ENCODE measurements at regions not wholly inside any gene's neighbourhood (a gene's known extent, or its start where the extent isn't known, plus 50 kb on each side); places are given as distances from the start of the nearest gene placed in this dataset.

GRCh38 chrX:124555036-124555595 lies 208.8 kb downstream of the SH2D1A start:
- H2AFZ ChIP-seq (ENCODE audit: low read length): no peak overlapping the region
- H3K4me1 ChIP-seq (ENCODE audit: control insufficient read depth, extremely low read depth, insufficient read depth, low read length): no peaks in the 10 kb centered on the region
- no peaks in the 10 kb centered on the region for H3K36me3 ChIP-seq (ENCODE audit: control insufficient read depth, insufficient read depth, low read length)
- H3K4me2 ChIP-seq (ENCODE audit: extremely low read depth, insufficient read depth, low read length): no peak overlapping the region
- H3K4me3 ChIP-seq (replicated peaks in 1 of 4; ENCODE audit: control extremely low read depth in 1 of 4, insufficient read depth in 1 of 4, low read depth in 3 of 4, low read length in 4 of 4): no peak overlapping the region
- H3K9me3 ChIP-seq (ENCODE audit: control insufficient read depth, insufficient read depth, low read depth, low read length): no peaks in the 10 kb centered on the region
- no peak overlapping the region for H3K27ac ChIP-seq (ENCODE audit: insufficient read depth, low read length)
- H3K27me3 ChIP-seq (ENCODE audit: control insufficient read depth, insufficient read depth, low read length): no peaks in the 10 kb centered on the region
- H3K79me2 ChIP-seq (ENCODE audit: control insufficient read depth, insufficient read depth, low read length): no peaks in the 10 kb centered on the region
- DNase-seq (ENCODE audit: low read depth in 2 of 2): peak; percentile 0 to 32
- TF ChIP-seq CTCF (conservative IDR thresholded peaks at IDR 0.05 in 1 of 2, IDR thresholded peaks at IDR 0.05 in 1 of 2; ENCODE audit: low read depth in 1 of 2, low read length in 2 of 2): no peak
- TF ChIP-seq EZH2 (IDR thresholded peaks at IDR 0.05; ENCODE audit: low read length, missing control alignments): no peak
- no peak overlapping the region for H3K9ac ChIP-seq (ENCODE audit: insufficient read depth, low read length)
- no peaks in the 10 kb centered on the region for H4K20me1 ChIP-seq (ENCODE audit: control insufficient read depth, extremely low read depth, insufficient read depth, low read length)

- Histone ChIP-seq H3K79me2 (ENCODE audit: control insufficient read depth, insufficient read depth, low read length) (no peaks in the 10 kb centered on the region), H3K9ac (ENCODE audit: insufficient read depth, low read length) (no peak overlapping the region), H3K4me3 (replicated peaks in 1 of 4; ENCODE audit: control extremely low read depth in 1 of 4, insufficient read depth in 1 of 4, low read depth in 3 of 4, low read length in 4 of 4) (no peak overlapping the region), H3K9me3 (ENCODE audit: control insufficient read depth, insufficient read depth, low read depth, low read length) (no peaks in the 10 kb centered on the region), H2AFZ (ENCODE audit: low read length) (no peak overlapping the region), H3K27me3 (ENCODE audit: control insufficient read depth, insufficient read depth, low read length) (no peaks in the 10 kb centered on the region), H3K27ac (ENCODE audit: insufficient read depth, low read length) (no peak overlapping the region), H3K4me2 (ENCODE audit: extremely low read depth, insufficient read depth, low read length) (no peak overlapping the region), H4K20me1 (ENCODE audit: control insufficient read depth, extremely low read depth, insufficient read depth, low read length) (no peaks in the 10 kb centered on the region), H3K4me1 (ENCODE audit: control insufficient read depth, extremely low read depth, insufficient read depth, low read length) (no peaks in the 10 kb centered on the region), H3K36me3 (ENCODE audit: control insufficient read depth, insufficient read depth, low read length) (no peaks in the 10 kb centered on the region)
- DNase-seq (ENCODE audit: low read depth in 2 of 2): no peak
- TF ChIP-seq CTCF (conservative IDR thresholded peaks at IDR 0.05 in 1 of 2, IDR thresholded peaks at IDR 0.05 in 1 of 2; ENCODE audit: low read depth in 1 of 2, low read length in 2 of 2): no peak
These were observed 211.6 kb downstream of the SH2D1A start for GRCh38 chrX:124557976-124558375.

- Histone ChIP-seq H3K4me2 (ENCODE audit: extremely low read depth, insufficient read depth, low read length) (no peak overlapping the region), H3K36me3 (ENCODE audit: control insufficient read depth, insufficient read depth, low read length) (no peaks in the 10 kb centered on the region), H3K27ac (ENCODE audit: insufficient read depth, low read length) (no peak overlapping the region), H3K4me1 (ENCODE audit: control insufficient read depth, extremely low read depth, insufficient read depth, low read length) (no peaks in the 10 kb centered on the region), H3K4me3 (replicated peaks in 1 of 4; ENCODE audit: control extremely low read depth in 1 of 4, insufficient read depth in 1 of 4, low read depth in 3 of 4, low read length in 4 of 4) (no peak overlapping the region), H3K79me2 (ENCODE audit: control insufficient read depth, insufficient read depth, low read length) (no peaks in the 10 kb centered on the region), H3K9me3 (ENCODE audit: control insufficient read depth, insufficient read depth, low read depth, low read length) (no peaks in the 10 kb centered on the region), H4K20me1 (ENCODE audit: control insufficient read depth, extremely low read depth, insufficient read depth, low read length) (no peaks in the 10 kb centered on the region), H3K9ac (ENCODE audit: insufficient read depth, low read length) (no peak overlapping the region), H2AFZ (ENCODE audit: low read length) (no peak overlapping the region), H3K27me3 (ENCODE audit: control insufficient read depth, insufficient read depth, low read length) (no peaks in the 10 kb centered on the region)
- no peak for DNase-seq (ENCODE audit: low read depth in 2 of 2)
- TF ChIP-seq EZH2 (IDR thresholded peaks at IDR 0.05; ENCODE audit: low read length, missing control alignments): no peak
- no peak for TF ChIP-seq CTCF (conservative IDR thresholded peaks at IDR 0.05 in 1 of 2, IDR thresholded peaks at IDR 0.05 in 1 of 2; ENCODE audit: low read depth in 1 of 2, low read length in 2 of 2)
These were observed 227.1 kb downstream of the SH2D1A start for GRCh38 chrX:124573468-124573867.

All from fibroblast of lung (primary cell).